A549 (cell line): ENCODE measurements at regions not wholly inside any gene's neighbourhood (a gene's known extent, or its start where the extent isn't known, plus 50 kb on each side); places are given as distances from the start of the nearest gene placed in this dataset.
A peak's percentile ranks its signal among the peaks of the same experiment; 100 is the strongest.
"Not testable (repeated sequence)": the region's sequence is repeated elsewhere in the genome, so short reads cannot be mapped to it uniquely, and the experiment has no call there.

Source experiments
- ATAC-seq, 2 experiments: fragments of 200-7000 bp in 1 of 2; fragments of >200 bp in 1 of 2; cut with Nextera tagmentation in 1 of 2; cut with Tn5 transposase in 1 of 2; 3 replicates each; pipeline versions ENCODE4 v1.8.0 to v1.9.1; 2018 to 2020; ENCODE audit warnings: mild to moderate bottlenecking in 1 of 2, moderate library complexity in 1 of 2
- CTCF ChIA-PET: fragments of 300-600 bp; sonication (Branson Sonifier 250); formaldehyde crosslinking; extraction: SDS; loops from one replicate; lab custom pipeline; 2021; ENCODE audit warnings: antibody characterized with exemption, inconsistent platforms; lab: Yijun Ruan, JAX
- POLR2A ChIA-PET: fragments of 350-600 bp; formaldehyde crosslinking; extraction: SDS; loops from one replicate; lab custom pipeline; 2021; ENCODE audit warnings: antibody characterized with exemption, inconsistent platforms; lab: Yijun Ruan, JAX
- DNase-seq, 2 experiments: peaks; one replicate each; pipeline versions ENCODE4 v3.0.0 to v3.0.0-alpha.2; 2011 to 2016; ENCODE audit warnings: low read depth in 1 of 2, low spot score in 1 of 2
- FAIRE-seq: peaks from 2 replicates; lab custom pipeline; 2011; peaks lifted over from hg19 to GRCh38; lab: Jason Lieb, UNC
- H3K27ac ChIP-seq, 2 experiments: fragments of >200 bp; sonication (Bioruptor Twin); formaldehyde crosslinking; 3 replicates each; pipeline ENCODE4 v1.5.1; 2016 to 2017
- H3K4me1 ChIP-seq: fragments of >200 bp; sonication (Bioruptor Twin); formaldehyde crosslinking; 3 replicates; pipeline ENCODE4 v1.6.1; 2016
- H3K4me2 ChIP-seq: fragments of >200 bp; sonication (Bioruptor Twin); formaldehyde crosslinking; 3 replicates; pipeline ENCODE4 v1.6.1; 2016
- H3K4me3 ChIP-seq: fragments of >200 bp; sonication (Bioruptor Twin); formaldehyde crosslinking; 3 replicates; pipeline ENCODE4 v1.5.1; 2016
- H3K9me3 ChIP-seq: fragments of >200 bp; sonication (Bioruptor Twin); formaldehyde crosslinking; 3 replicates; pipeline ENCODE4 v1.6.1; 2016
- CBX8 ChIP-seq: fragments of 200-600 bp; sonication (generic); IDR thresholded peaks from 2 replicates; pipeline ENCODE4 v1.6.1; 2016
- EP300 ChIP-seq, 2 experiments: fragments of >200 bp; sonication (Bioruptor Twin); formaldehyde crosslinking; IDR thresholded peaks; 2 replicates in 1 of 2; 3 replicates in 1 of 2; pipeline ENCODE4 v1.6.1; 2016 to 2017
- FOSB ChIP-seq: fragments of 250-450 bp; sonication (Bioruptor Pico); IDR thresholded peaks from 2 replicates; pipeline ENCODE4 v1.5.0; 2020; ENCODE audit warnings: mild to moderate bottlenecking, moderate library complexity
- FOSL2 ChIP-seq, 2 experiments: fragments of 450-650 bp in 1 of 2; fragments of >200 bp in 1 of 2; sonication (Bioruptor Twin) in 1 of 2; formaldehyde crosslinking; IDR thresholded peaks; 2 replicates each; pipeline versions ENCODE4 v1.5.0 to v1.6.1; 2016 to 2020; ENCODE audit warnings: mild to moderate bottlenecking in 1 of 2, moderate library complexity in 1 of 2
- JUNB ChIP-seq: fragments of >200 bp; sonication (Bioruptor Twin); formaldehyde crosslinking; IDR thresholded peaks from 2 replicates; pipeline ENCODE4 v1.6.1; 2016
- KDM5A ChIP-seq: fragments of 200-600 bp; sonication (generic); IDR thresholded peaks from 2 replicates; pipeline ENCODE4 v1.6.1; 2016; ENCODE audit warnings: antibody characterized with exemption, mild to moderate bottlenecking
- MAFK ChIP-seq: fragments of 450-650 bp; IDR thresholded peaks from 2 replicates; pipeline ENCODE4 v1.6.1; 2014; ENCODE audit not compliant: partially characterized antibody
- NFE2L2 ChIP-seq: fragments of 150-350 bp; conservative IDR thresholded peaks from 2 replicates; pipeline ENCODE4 v1.6.1; 2014; ENCODE audit warnings: low read length
- NPAS2 ChIP-seq: fragments of 250-450 bp; sonication (Bioruptor Pico); IDR thresholded peaks from 2 replicates; pipeline ENCODE4 v1.8.0; 2022; ENCODE audit warnings: mild to moderate bottlenecking, moderate library complexity, borderline replicate concordance
- POLR2A ChIP-seq: IDR thresholded peaks from 2 replicates; pipeline ENCODE4 v1.6.1; 2012; ENCODE audit warnings: mild to moderate bottlenecking, low read length
- POLR2AphosphoS2 ChIP-seq: conservative IDR thresholded peaks from 2 replicates; pipeline ENCODE4 v1.6.1; 2012; ENCODE audit warnings: low read length, improper control_type of control experiment, inconsistent platforms
- RAD21 ChIP-seq, 2 experiments: fragments of >200 bp in 1 of 2; sonication (Bioruptor Twin) in 1 of 2; formaldehyde crosslinking in 1 of 2; IDR thresholded peaks in 1 of 2; conservative IDR thresholded peaks in 1 of 2; 2 replicates in 1 of 2; 3 replicates in 1 of 2; pipeline ENCODE4 v1.6.1; 2012 to 2018; ENCODE audit warnings: inconsistent platforms in 1 of 2
- RARB ChIP-seq: fragments of 250-450 bp; sonication (Bioruptor Pico); IDR thresholded peaks from 2 replicates; pipeline ENCODE4 v1.8.0; 2021; ENCODE audit warnings: mild to moderate bottlenecking, moderate library complexity
- RFX5 ChIP-seq: fragments of 450-650 bp; IDR thresholded peaks from 2 replicates; pipeline ENCODE4 v1.7.1; 2014; ENCODE audit warnings: antibody characterized with exemption, mild to moderate bottlenecking, moderate library complexity
- RNF2 ChIP-seq: fragments of 200-600 bp; sonication (generic); IDR thresholded peaks from 2 replicates; pipeline ENCODE4 v1.6.1; 2016; ENCODE audit warnings: low read depth, mild to moderate bottlenecking, antibody characterized with exemption, moderate library complexity, borderline replicate concordance
- WGBS: methylation state at CpG from one replicate; pipeline ENCODE4 v1.1.6; 2017; ENCODE audit errors: missing lambda C conversion rate; 5-methylcytosine and 5-hydroxymethylcytosine counted together
- TF ChIP-seq, protein P1 (sequence below): IDR thresholded peaks from 2 replicates; pipeline ENCODE4 v1.6.1; 2012
- TF ChIP-seq, protein P2 (sequence below): fragments of 200-600 bp; sonication (generic); IDR thresholded peaks from 2 replicates; pipeline ENCODE4 v1.6.1; 2016; ENCODE audit warnings: antibody characterized with exemption, mild to moderate bottlenecking, moderate library complexity
- TF ChIP-seq, protein P3 (sequence below): fragments of 150-350 bp; IDR thresholded peaks from 2 replicates; pipeline ENCODE4 v1.6.1; 2014; ENCODE audit warnings: low read depth, mild to moderate bottlenecking, low read length
- TF ChIP-seq, protein P4 (sequence below): IDR thresholded peaks from 2 replicates; pipeline ENCODE4 v1.6.1; 2012

DNA sequence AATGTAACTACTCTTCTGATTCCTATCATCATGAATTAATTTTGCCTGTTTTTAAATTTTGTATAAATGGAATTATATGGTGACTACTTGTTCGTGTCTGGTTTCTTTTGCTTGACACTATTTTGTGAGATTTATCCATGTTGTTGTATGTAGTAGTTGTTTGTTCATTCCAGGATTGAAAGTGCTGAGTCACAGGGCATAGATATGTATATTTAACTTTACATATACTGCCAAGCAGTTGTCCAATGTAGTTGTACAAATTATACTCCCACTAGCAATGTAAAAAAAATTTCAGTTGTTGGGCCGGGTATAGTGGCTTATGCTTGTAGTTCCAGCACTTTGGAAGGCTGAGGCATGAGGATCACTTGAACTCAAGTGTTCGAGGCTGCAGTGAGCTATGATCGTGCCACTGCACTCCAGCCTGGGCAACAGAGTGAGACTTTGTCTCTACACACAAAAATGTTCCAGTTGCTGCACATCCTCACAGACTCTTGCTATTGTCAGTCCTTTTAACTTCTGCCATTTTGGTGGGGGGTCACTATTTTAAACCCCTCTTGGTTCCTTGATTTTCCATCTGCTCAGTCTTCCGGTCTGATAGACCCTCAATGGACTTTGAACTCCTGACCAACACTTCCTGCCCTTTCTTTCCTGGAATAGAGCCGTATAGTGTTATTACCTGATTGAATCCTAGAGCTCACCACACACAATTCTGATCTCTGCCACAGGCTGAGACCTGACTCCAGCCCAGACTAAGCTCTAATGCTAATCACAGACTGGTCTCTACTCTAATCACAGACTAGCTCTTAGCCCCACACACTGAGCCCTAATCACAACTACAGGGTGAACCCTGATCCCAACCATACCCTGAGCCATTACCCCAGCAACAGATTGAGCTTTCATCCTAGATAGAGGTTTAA is 69.3 kb upstream of the MELK start:
- TF ChIP-seq POLR2A (no peak), NFE2L2 (peak; percentile 60), POLR2AphosphoS2 (no peak), JUNB (no peak), MAFK (peak; percentile 82), RFX5 (no peak), KDM5A (no peak)
- peaks cover 10% of the 10 kb centered on the region for H3K4me1 ChIP-seq
- H3K4me2 ChIP-seq: peak overlapping the region; percentile 8; the same call in 1 of the 3 replicates
- ChIA-PET POLR2A (no interaction called here), CTCF (no interaction called here)
- no peak for FAIRE-seq
- 82% methylated on average over 6 of the region's 6 CpGs for WGBS
- peak overlapping the region; percentile 33 to 57; a peak in 5 of 6 replicates for H3K27ac ChIP-seq
- H3K4me3 ChIP-seq: no peak overlapping the region
- no peak for ATAC-seq
- H3K9me3 ChIP-seq: no peaks in the 10 kb centered on the region
- DNase-seq: no peak

DNA sequence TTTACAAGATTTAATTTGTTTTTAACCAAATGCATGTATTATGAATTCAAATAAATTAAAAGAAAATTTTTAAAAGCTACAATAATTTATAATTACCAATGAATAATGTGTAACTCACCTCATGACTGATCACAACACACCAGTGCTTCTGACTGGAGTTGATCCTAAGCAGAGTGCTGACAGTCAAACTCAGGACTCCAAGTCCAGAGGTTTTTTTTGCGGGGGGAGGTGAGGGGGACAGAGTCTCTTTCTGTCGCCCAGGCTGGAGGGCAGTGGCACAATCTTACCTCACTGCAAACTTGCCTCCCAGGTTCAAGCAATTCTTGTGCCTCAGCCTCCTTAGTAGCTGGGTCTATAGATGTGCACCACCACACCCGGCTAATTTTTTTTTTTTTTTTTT is 71.0 kb upstream of the MELK start:
- POLR2A ChIA-PET: interaction anchor here (1.0 kb wide), 1 partner anchor 14 kb away, joined by 3 read pairs; no protein-coding TSS in a partner anchor
- H3K4me2 ChIP-seq: no peak overlapping the region
- no peak overlapping the region for H3K27ac ChIP-seq
- 84% methylated on average over 3 of the region's 3 CpGs for WGBS
- ATAC-seq (no peak), FAIRE-seq (no peak), DNase-seq (no peak)
- H3K9me3 ChIP-seq: no peaks in the 10 kb centered on the region
- no peak overlapping the region for H3K4me3 ChIP-seq
- H3K4me1 ChIP-seq: peaks cover 10% of the 10 kb centered on the region
- CTCF ChIA-PET: interaction anchor here (1.4 to 2.0 kb wide), 2 partner anchors 12 to 16 kb away, joined by 4 to 5 read pairs; no protein-coding TSS in a partner anchor
- TF ChIP-seq, protein P1, sequence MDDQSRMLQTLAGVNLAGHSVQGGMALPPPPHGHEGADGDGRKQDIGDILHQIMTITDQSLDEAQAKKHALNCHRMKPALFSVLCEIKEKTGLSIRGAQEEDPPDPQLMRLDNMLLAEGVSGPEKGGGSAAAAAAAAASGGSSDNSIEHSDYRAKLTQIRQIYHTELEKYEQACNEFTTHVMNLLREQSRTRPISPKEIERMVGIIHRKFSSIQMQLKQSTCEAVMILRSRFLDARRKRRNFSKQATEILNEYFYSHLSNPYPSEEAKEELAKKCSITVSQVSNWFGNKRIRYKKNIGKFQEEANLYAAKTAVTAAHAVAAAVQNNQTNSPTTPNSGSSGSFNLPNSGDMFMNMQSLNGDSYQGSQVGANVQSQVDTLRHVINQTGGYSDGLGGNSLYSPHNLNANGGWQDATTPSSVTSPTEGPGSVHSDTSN: no peak
- TF ChIP-seq FOSL2 (IDR thresholded peaks at IDR 0.05): no peak
- no peak for TF ChIP-seq FOSL2 (CRISPR knock-in tag; IDR thresholded peaks at IDR 0.05)
- TF ChIP-seq CBX8: no peak
- no peak for TF ChIP-seq RNF2
- TF ChIP-seq, protein P2, sequence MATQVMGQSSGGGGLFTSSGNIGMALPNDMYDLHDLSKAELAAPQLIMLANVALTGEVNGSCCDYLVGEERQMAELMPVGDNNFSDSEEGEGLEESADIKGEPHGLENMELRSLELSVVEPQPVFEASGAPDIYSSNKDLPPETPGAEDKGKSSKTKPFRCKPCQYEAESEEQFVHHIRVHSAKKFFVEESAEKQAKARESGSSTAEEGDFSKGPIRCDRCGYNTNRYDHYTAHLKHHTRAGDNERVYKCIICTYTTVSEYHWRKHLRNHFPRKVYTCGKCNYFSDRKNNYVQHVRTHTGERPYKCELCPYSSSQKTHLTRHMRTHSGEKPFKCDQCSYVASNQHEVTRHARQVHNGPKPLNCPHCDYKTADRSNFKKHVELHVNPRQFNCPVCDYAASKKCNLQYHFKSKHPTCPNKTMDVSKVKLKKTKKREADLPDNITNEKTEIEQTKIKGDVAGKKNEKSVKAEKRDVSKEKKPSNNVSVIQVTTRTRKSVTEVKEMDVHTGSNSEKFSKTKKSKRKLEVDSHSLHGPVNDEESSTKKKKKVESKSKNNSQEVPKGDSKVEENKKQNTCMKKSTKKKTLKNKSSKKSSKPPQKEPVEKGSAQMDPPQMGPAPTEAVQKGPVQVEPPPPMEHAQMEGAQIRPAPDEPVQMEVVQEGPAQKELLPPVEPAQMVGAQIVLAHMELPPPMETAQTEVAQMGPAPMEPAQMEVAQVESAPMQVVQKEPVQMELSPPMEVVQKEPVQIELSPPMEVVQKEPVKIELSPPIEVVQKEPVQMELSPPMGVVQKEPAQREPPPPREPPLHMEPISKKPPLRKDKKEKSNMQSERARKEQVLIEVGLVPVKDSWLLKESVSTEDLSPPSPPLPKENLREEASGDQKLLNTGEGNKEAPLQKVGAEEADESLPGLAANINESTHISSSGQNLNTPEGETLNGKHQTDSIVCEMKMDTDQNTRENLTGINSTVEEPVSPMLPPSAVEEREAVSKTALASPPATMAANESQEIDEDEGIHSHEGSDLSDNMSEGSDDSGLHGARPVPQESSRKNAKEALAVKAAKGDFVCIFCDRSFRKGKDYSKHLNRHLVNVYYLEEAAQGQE: no peak
- no peak for TF ChIP-seq NPAS2 (CRISPR knock-in tag)
- no peak for TF ChIP-seq RAD21 (conservative IDR thresholded peaks at IDR 0.05 in 1 of 2, IDR thresholded peaks at IDR 0.05 in 1 of 2)
- no peak for TF ChIP-seq EP300 (IDR thresholded peaks at IDR 0.05)
- no peak for TF ChIP-seq FOSB
- TF ChIP-seq, protein P3, sequence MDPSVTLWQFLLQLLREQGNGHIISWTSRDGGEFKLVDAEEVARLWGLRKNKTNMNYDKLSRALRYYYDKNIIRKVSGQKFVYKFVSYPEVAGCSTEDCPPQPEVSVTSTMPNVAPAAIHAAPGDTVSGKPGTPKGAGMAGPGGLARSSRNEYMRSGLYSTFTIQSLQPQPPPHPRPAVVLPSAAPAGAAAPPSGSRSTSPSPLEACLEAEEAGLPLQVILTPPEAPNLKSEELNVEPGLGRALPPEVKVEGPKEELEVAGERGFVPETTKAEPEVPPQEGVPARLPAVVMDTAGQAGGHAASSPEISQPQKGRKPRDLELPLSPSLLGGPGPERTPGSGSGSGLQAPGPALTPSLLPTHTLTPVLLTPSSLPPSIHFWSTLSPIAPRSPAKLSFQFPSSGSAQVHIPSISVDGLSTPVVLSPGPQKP: no peak
- TF ChIP-seq, protein P4, sequence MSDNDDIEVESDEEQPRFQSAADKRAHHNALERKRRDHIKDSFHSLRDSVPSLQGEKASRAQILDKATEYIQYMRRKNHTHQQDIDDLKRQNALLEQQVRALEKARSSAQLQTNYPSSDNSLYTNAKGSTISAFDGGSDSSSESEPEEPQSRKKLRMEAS: no peak
- TF ChIP-seq RARB: no peak
- TF ChIP-seq, all 56 proteins: peak for 0

DNA sequence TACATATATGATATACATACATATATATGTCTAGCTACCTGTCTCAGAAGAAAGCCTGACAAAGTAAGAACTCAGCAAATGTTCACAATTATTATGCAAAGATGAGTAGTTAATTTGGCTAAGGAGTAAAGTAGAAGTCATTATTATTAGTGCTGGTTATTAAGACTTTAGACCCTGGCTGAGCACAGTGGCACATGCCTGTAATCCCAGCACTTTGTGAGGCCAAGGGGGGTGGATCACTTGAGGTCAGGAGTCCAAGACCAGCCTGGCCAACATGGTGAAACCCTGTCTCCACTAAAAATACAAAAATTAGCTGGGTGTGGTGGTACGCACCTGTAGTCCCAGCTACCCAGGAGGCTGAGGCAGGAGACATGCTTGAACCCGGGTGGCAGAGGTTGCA is 71.8 kb upstream of the MELK start:
- peaks cover 10% of the 10 kb centered on the region for H3K4me1 ChIP-seq
- ATAC-seq, DNase-seq, H3K27ac ChIP-seq, H3K4me2 ChIP-seq, H3K4me3 ChIP-seq, FAIRE-seq, H3K9me3 ChIP-seq: not testable (repeated sequence)
- ChIA-PET CTCF (interaction anchor here (1.3 to 2.1 kb wide), 4 partner anchors 13 to 54 kb away, joined by 3 to 5 read pairs (median 4); no protein-coding TSS in a partner anchor), POLR2A (interaction anchor here (1.5 kb wide), 1 partner anchor 13 kb away, joined by 5 read pairs; no protein-coding TSS in a partner anchor)
- WGBS: 71% methylated on average over 2 of the region's 2 CpGs
